ENCODE measurements at regions not wholly inside any gene's neighbourhood (a gene's known extent, or its start where the extent isn't known, plus 50 kb on each side); places are given as distances from the start of the nearest gene placed in this dataset.
A peak's percentile ranks its signal among the peaks of the same experiment; 100 is the strongest.

- DNase-seq (no peak), ATAC-seq (no peak)
- no peak for TF ChIP-seq CTCF (IDR thresholded peaks at IDR 0.05)
- no peak overlapping the region for H3K4me3 ChIP-seq
- intact Hi-C loops (cut with DNase I, micrococcal nuclease) = no loop called here
- no peaks in the 10 kb centered on the region for H3K4me1 ChIP-seq (ENCODE audit: low read depth)
- no peaks in the 10 kb centered on the region for H3K36me3 ChIP-seq (ENCODE audit: low read depth)
- no peaks in the 10 kb centered on the region for H3K9me3 ChIP-seq
These were observed 56.4 kb upstream of the PRSS58 start for GRCh38 chr7:142314281-142314680.

GRCh38 chr7:142313528-142313927, 55.7 kb upstream of the PRSS58 start:
- no peaks in the 10 kb centered on the region for H3K36me3 ChIP-seq (ENCODE audit: low read depth)
- intact Hi-C loops (cut with DNase I, micrococcal nuclease) = no loop called here
- no peak for TF ChIP-seq CTCF (IDR thresholded peaks at IDR 0.05)
- peak; percentile 31 for ATAC-seq
- H3K9me3 ChIP-seq = no peaks in the 10 kb centered on the region
- H3K4me1 ChIP-seq (ENCODE audit: low read depth) = no peaks in the 10 kb centered on the region
- no peak overlapping the region for H3K4me3 ChIP-seq
- no peak for DNase-seq

GRCh38 chr7:142311876-142312275, 54.0 kb upstream of the PRSS58 start:
- intact Hi-C loops (cut with DNase I, micrococcal nuclease) = no loop called here
- ATAC-seq = no peak

GRCh38 chr7:142308918-142309317, 51.1 kb upstream of the PRSS58 start:
- intact Hi-C loops (cut with DNase I, micrococcal nuclease) = no loop called here
- H3K4me1 ChIP-seq (ENCODE audit: low read depth) = no peaks in the 10 kb centered on the region
- no peak for DNase-seq
- ATAC-seq = no peak
- no peak overlapping the region for H3K4me3 ChIP-seq
- H3K36me3 ChIP-seq (ENCODE audit: low read depth) = no peaks in the 10 kb centered on the region
- no peak for TF ChIP-seq CTCF (IDR thresholded peaks at IDR 0.05)
- no peaks in the 10 kb centered on the region for H3K9me3 ChIP-seq

More at GRCh38 chr7:142311876-142312275, 54.0 kb upstream of the PRSS58 start:
- no peaks in the 10 kb centered on the region for H3K9me3 ChIP-seq
- DNase-seq = no peak
- H3K4me3 ChIP-seq = no peak overlapping the region
- TF ChIP-seq CTCF (IDR thresholded peaks at IDR 0.05) = no peak
- no peaks in the 10 kb centered on the region for H3K36me3 ChIP-seq (ENCODE audit: low read depth)
- H3K4me1 ChIP-seq (ENCODE audit: low read depth) = no peaks in the 10 kb centered on the region

- no peak for TF ChIP-seq CTCF (IDR thresholded peaks at IDR 0.05)
- DNase-seq (no peak), ATAC-seq (no peak)
- Histone ChIP-seq H3K4me1 (ENCODE audit: low read depth) (no peaks in the 10 kb centered on the region), H3K36me3 (ENCODE audit: low read depth) (no peaks in the 10 kb centered on the region), H3K4me3 (no peak overlapping the region), H3K9me3 (no peaks in the 10 kb centered on the region)
- intact Hi-C loops (cut with DNase I, micrococcal nuclease) = no loop called here
These were observed 50.5 kb upstream of the PRSS58 start for GRCh38 chr7:142308326-142308725.

All from mucosa of descending colon (tissue), 3 donors.